ENCODE measurements at regions not wholly inside any gene's neighbourhood (a gene's known extent, or its start where the extent isn't known, plus 50 kb on each side); places are given as distances from the start of the nearest gene placed in this dataset.

GRCh38 chr20:40110311-40110831 is 578.7 kb downstream of the MAFB start:
- Mint-ChIP-seq H3K27ac (ENCODE audit: unreplicated experiment) (no peak overlapping the region), H3K4me1 (ENCODE audit: low read depth) (no peaks in the 10 kb centered on the region)
- DNase-seq (ENCODE audit: low spot score) = no peak

GRCh38 chr20:40109136-40109535 is 579.9 kb downstream of the MAFB start:
- TF ChIP-seq CTCF (IDR thresholded peaks at IDR 0.05) = no peak
- Mint-ChIP-seq H3K27me3 (ENCODE audit: low read depth) (peaks cover 8% of the 10 kb centered on the region), H3K4me1 (ENCODE audit: low read depth) (no peaks in the 10 kb centered on the region), H3K36me3 (ENCODE audit: low read depth) (no peaks in the 10 kb centered on the region), H3K9me3 (ENCODE audit: low read depth) (no peaks in the 10 kb centered on the region), H3K27ac (ENCODE audit: unreplicated experiment) (no peak overlapping the region), H3K4me3 (ENCODE audit: unreplicated experiment) (no peak overlapping the region)
- no peak for DNase-seq (ENCODE audit: low spot score)

More at GRCh38 chr20:40110311-40110831, 578.7 kb downstream of the MAFB start:
- Mint-ChIP-seq H3K27me3 (ENCODE audit: low read depth) (peaks cover 10% of the 10 kb centered on the region), H3K4me3 (ENCODE audit: unreplicated experiment) (no peak overlapping the region), H3K36me3 (ENCODE audit: low read depth) (no peaks in the 10 kb centered on the region), H3K9me3 (ENCODE audit: low read depth) (no peaks in the 10 kb centered on the region)
- no peak for TF ChIP-seq CTCF (IDR thresholded peaks at IDR 0.05)

- TF ChIP-seq CTCF (IDR thresholded peaks at IDR 0.05) = no peak
- no peak overlapping the region for H3K4me3 Mint-ChIP-seq (ENCODE audit: unreplicated experiment)
- no peaks in the 10 kb centered on the region for H3K36me3 Mint-ChIP-seq (ENCODE audit: low read depth)
- DNase-seq (ENCODE audit: low spot score) = no peak
- H3K4me1 Mint-ChIP-seq (ENCODE audit: low read depth) = no peaks in the 10 kb centered on the region
- H3K27me3 Mint-ChIP-seq (ENCODE audit: low read depth) = peaks cover 8% of the 10 kb centered on the region
- H3K9me3 Mint-ChIP-seq (ENCODE audit: low read depth) = no peaks in the 10 kb centered on the region
- H3K27ac Mint-ChIP-seq (ENCODE audit: unreplicated experiment) = no peak overlapping the region
Observed at GRCh38 chr20:40108321-40108720, 580.7 kb downstream of the MAFB start.

- H3K36me3 Mint-ChIP-seq (ENCODE audit: low read depth) = no peaks in the 10 kb centered on the region
- DNase-seq (ENCODE audit: low spot score) = no peak
- TF ChIP-seq CTCF (IDR thresholded peaks at IDR 0.05) = no peak
- H3K27me3 Mint-ChIP-seq (ENCODE audit: low read depth) = peaks cover 14% of the 10 kb centered on the region
- no peak overlapping the region for H3K27ac Mint-ChIP-seq (ENCODE audit: unreplicated experiment)
- no peaks in the 10 kb centered on the region for H3K9me3 Mint-ChIP-seq (ENCODE audit: low read depth)
- peaks cover 7% of the 10 kb centered on the region for H3K4me1 Mint-ChIP-seq (ENCODE audit: low read depth)
- H3K4me3 Mint-ChIP-seq (ENCODE audit: unreplicated experiment) = no peak overlapping the region
Observed at GRCh38 chr20:40104959-40105358, 584.1 kb downstream of the MAFB start.

GRCh38 chr20:40103420-40103819 is 585.6 kb downstream of the MAFB start:
- H3K36me3 Mint-ChIP-seq (ENCODE audit: low read depth) = no peaks in the 10 kb centered on the region
- no peaks in the 10 kb centered on the region for H3K9me3 Mint-ChIP-seq (ENCODE audit: low read depth)
- TF ChIP-seq CTCF (IDR thresholded peaks at IDR 0.05) = no peak
- H3K27ac Mint-ChIP-seq (ENCODE audit: unreplicated experiment) = no peak overlapping the region
- H3K4me3 Mint-ChIP-seq (ENCODE audit: unreplicated experiment) = no peak overlapping the region
- DNase-seq (ENCODE audit: low spot score) = no peak
- H3K4me1 Mint-ChIP-seq (ENCODE audit: low read depth) = peaks cover 7% of the 10 kb centered on the region
- H3K27me3 Mint-ChIP-seq (ENCODE audit: low read depth) = peaks cover 16% of the 10 kb centered on the region

All from chondrocyte (in vitro differentiated cells).